ENCODE measurements at regions not wholly inside any gene's neighbourhood (a gene's known extent, or its start where the extent isn't known, plus 50 kb on each side); places are given as distances from the start of the nearest gene placed in this dataset.

GRCh38 chr16:35881654-35882053 is 2422.2 kb downstream of the TP53TG3F start:
- TF ChIP-seq, protein P1, sequence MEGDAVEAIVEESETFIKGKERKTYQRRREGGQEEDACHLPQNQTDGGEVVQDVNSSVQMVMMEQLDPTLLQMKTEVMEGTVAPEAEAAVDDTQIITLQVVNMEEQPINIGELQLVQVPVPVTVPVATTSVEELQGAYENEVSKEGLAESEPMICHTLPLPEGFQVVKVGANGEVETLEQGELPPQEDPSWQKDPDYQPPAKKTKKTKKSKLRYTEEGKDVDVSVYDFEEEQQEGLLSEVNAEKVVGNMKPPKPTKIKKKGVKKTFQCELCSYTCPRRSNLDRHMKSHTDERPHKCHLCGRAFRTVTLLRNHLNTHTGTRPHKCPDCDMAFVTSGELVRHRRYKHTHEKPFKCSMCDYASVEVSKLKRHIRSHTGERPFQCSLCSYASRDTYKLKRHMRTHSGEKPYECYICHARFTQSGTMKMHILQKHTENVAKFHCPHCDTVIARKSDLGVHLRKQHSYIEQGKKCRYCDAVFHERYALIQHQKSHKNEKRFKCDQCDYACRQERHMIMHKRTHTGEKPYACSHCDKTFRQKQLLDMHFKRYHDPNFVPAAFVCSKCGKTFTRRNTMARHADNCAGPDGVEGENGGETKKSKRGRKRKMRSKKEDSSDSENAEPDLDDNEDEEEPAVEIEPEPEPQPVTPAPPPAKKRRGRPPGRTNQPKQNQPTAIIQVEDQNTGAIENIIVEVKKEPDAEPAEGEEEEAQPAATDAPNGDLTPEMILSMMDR (conservative IDR thresholded peaks at IDR 0.05; ENCODE audit: low read depth, low read length): no peak
- no peak for TF ChIP-seq EZH2 (IDR thresholded peaks at IDR 0.05; ENCODE audit: borderline replicate concordance, low read depth, low read length, poor library complexity, severe bottlenecking)
